ENCODE measurements at regions not wholly inside any gene's neighbourhood (a gene's known extent, or its start where the extent isn't known, plus 50 kb on each side); places are given as distances from the start of the nearest gene placed in this dataset.

- POLR2A ChIA-PET: no interaction called here
- Mint-ChIP-seq H3K27me3 (peaks cover 0 to 26% (median 3%) of the 10 kb centered on the region in 5 donors), H3K36me3 (no peaks in the 10 kb centered on the region), H3K4me1 (peaks cover 0 to 2% (median 0%) of the 10 kb centered on the region in 4 donors), H3K4me3 (no peak overlapping the region), H3K9me3 (peaks cover 0 to 5% (median 0%) of the 10 kb centered on the region in 9 donors), H3K27ac (no peak overlapping the region)
- no peak for ATAC-seq
- DNase-seq: no peak
Observed at GRCh38 chr16:54628796-54629625, 301.7 kb upstream of the IRX5 start.

GRCh38 chr16:54627616-54628015, 303.0 kb upstream of the IRX5 start:
- ATAC-seq: no peak
- H3K27ac Mint-ChIP-seq: no peak overlapping the region

GRCh38 chr16:54623636-54624035, 307.0 kb upstream of the IRX5 start:
- Mint-ChIP-seq H3K27me3 (peaks cover 0 to 23% (median 11%) of the 10 kb centered on the region in 5 donors), H3K9me3 (peaks cover 0 to 4% (median 0%) of the 10 kb centered on the region in 9 donors), H3K36me3 (no peaks in the 10 kb centered on the region), H3K4me3 (no peak overlapping the region), H3K27ac (no peak overlapping the region), H3K4me1 (no peaks in the 10 kb centered on the region)
- no peak for ATAC-seq
- DNase-seq: no peak
- POLR2A ChIA-PET: no interaction called here

More at GRCh38 chr16:54627616-54628015, 303.0 kb upstream of the IRX5 start:
- Mint-ChIP-seq H3K4me1 (peaks cover 0 to 2% (median 0%) of the 10 kb centered on the region in 4 donors), H3K36me3 (no peaks in the 10 kb centered on the region), H3K27me3 (peaks cover 0 to 31% (median 5%) of the 10 kb centered on the region in 5 donors), H3K9me3 (peaks cover 0 to 5% (median 0%) of the 10 kb centered on the region in 9 donors), H3K4me3 (no peak overlapping the region)
- POLR2A ChIA-PET: no interaction called here
- no peak for DNase-seq

- H3K9me3 Mint-ChIP-seq: peaks cover 0 to 3% (median 0%) of the 10 kb centered on the region in 9 donors
- H3K4me3 Mint-ChIP-seq: no peak overlapping the region
- H3K36me3 Mint-ChIP-seq: no peaks in the 10 kb centered on the region
- H3K27ac Mint-ChIP-seq: no peak overlapping the region
- no peak for DNase-seq
- ATAC-seq: no peak
- H3K4me1 Mint-ChIP-seq: no peaks in the 10 kb centered on the region
- peaks cover 1 to 16% (median 8%) of the 10 kb centered on the region in 5 donors for H3K27me3 Mint-ChIP-seq
- POLR2A ChIA-PET: no interaction called here
Observed at GRCh38 chr16:54620197-54620596, 310.5 kb upstream of the IRX5 start.

GRCh38 chr16:54616610-54617009, 314.1 kb upstream of the IRX5 start:
- no peak overlapping the region for H3K4me3 Mint-ChIP-seq
- no peaks in the 10 kb centered on the region for H3K4me1 Mint-ChIP-seq
- H3K36me3 Mint-ChIP-seq: no peaks in the 10 kb centered on the region
- POLR2A ChIA-PET: no interaction called here
- H3K9me3 Mint-ChIP-seq: peaks cover 0 to 5% (median 0%) of the 10 kb centered on the region in 9 donors
- DNase-seq (no peak), ATAC-seq (no peak)
- peaks cover 0 to 5% (median 1%) of the 10 kb centered on the region in 5 donors for H3K27me3 Mint-ChIP-seq
- H3K27ac Mint-ChIP-seq: no peak overlapping the region

- ATAC-seq (no peak), DNase-seq (no peak)
- Mint-ChIP-seq H3K4me3 (no peak overlapping the region), H3K27ac (no peak overlapping the region), H3K9me3 (peaks cover 5 to 49% (median 31%) of the 10 kb centered on the region in 9 donors), H3K36me3 (peaks cover 0 to 14% (median 2%) of the 10 kb centered on the region in 3 donors), H3K27me3 (peaks cover 0 to 16% (median 11%) of the 10 kb centered on the region in 5 donors), H3K4me1 (no peaks in the 10 kb centered on the region)
- POLR2A ChIA-PET: no interaction called here
Observed at GRCh38 chr16:54605536-54606066, 319.0 kb upstream of the IRX3 start.

- Mint-ChIP-seq H3K27ac (no peak overlapping the region), H3K4me3 (no peak overlapping the region), H3K27me3 (peaks cover 0 to 25% (median 12%) of the 10 kb centered on the region in 5 donors), H3K9me3 (peaks cover 7 to 61% (median 34%) of the 10 kb centered on the region in 9 donors), H3K4me1 (no peaks in the 10 kb centered on the region), H3K36me3 (peaks cover 0 to 21% (median 2%) of the 10 kb centered on the region in 3 donors)
- ATAC-seq (no peak), DNase-seq (no peak)
- POLR2A ChIA-PET: no interaction called here
Observed at GRCh38 chr16:54602666-54603065, 316.1 kb upstream of the IRX3 start.

- Mint-ChIP-seq H3K4me3 (no peak overlapping the region), H3K4me1 (no peaks in the 10 kb centered on the region), H3K27ac (no peak overlapping the region), H3K36me3 (peaks cover 0 to 11% (median under 1%) of the 10 kb centered on the region in 3 donors), H3K9me3 (peaks cover 4 to 25% (median 14%) of the 10 kb centered on the region in 9 donors), H3K27me3 (peaks cover 18 to 41% (median 25%) of the 10 kb centered on the region in 5 donors)
- ATAC-seq (no peak), DNase-seq (no peak)
- POLR2A ChIA-PET: no interaction called here
Observed at GRCh38 chr16:54597222-54597621, 310.6 kb upstream of the IRX3 start.

- DNase-seq (no peak), ATAC-seq (no peak)
- peaks cover 4 to 16% (median 12%) of the 10 kb centered on the region in 9 donors for H3K9me3 Mint-ChIP-seq
- no peak overlapping the region for H3K4me3 Mint-ChIP-seq
- POLR2A ChIA-PET: no interaction called here
- no peak overlapping the region for H3K27ac Mint-ChIP-seq
- peaks cover 0 to 7% (median 0%) of the 10 kb centered on the region in 3 donors for H3K36me3 Mint-ChIP-seq
- no peaks in the 10 kb centered on the region for H3K4me1 Mint-ChIP-seq
- H3K27me3 Mint-ChIP-seq: peaks cover 14 to 38% (median 26%) of the 10 kb centered on the region in 5 donors
Observed at GRCh38 chr16:54595621-54596020, 309.0 kb upstream of the IRX3 start.

- no peak for DNase-seq
- H3K4me3 Mint-ChIP-seq: no peak overlapping the region
- H3K36me3 Mint-ChIP-seq: peaks cover 0 to 1% (median 0%) of the 10 kb centered on the region in 3 donors
- H3K27ac Mint-ChIP-seq: peak overlapping the region in 1 of 10 donors; percentile 33
- POLR2A ChIA-PET: no interaction called here
- H3K4me1 Mint-ChIP-seq: no peaks in the 10 kb centered on the region
- peaks cover 13 to 40% (median 26%) of the 10 kb centered on the region in 5 donors for H3K27me3 Mint-ChIP-seq
- peaks cover under 1 to 12% (median 6%) of the 10 kb centered on the region in 9 donors for H3K9me3 Mint-ChIP-seq
- ATAC-seq: no peak
Observed at GRCh38 chr16:54594601-54595391, 308.2 kb upstream of the IRX3 start.

- H3K9me3 Mint-ChIP-seq: peaks cover 0 to 21% (median 0%) of the 10 kb centered on the region in 9 donors
- no peak for ATAC-seq
- no peak overlapping the region for H3K4me3 Mint-ChIP-seq
- H3K36me3 Mint-ChIP-seq: no peaks in the 10 kb centered on the region
- DNase-seq: no peak
- POLR2A ChIA-PET: no interaction called here
- peaks cover 0 to 2% (median 0%) of the 10 kb centered on the region in 4 donors for H3K4me1 Mint-ChIP-seq
- H3K27me3 Mint-ChIP-seq: peaks cover 18 to 54% (median 31%) of the 10 kb centered on the region in 5 donors
- no peak overlapping the region for H3K27ac Mint-ChIP-seq
Observed at GRCh38 chr16:54591816-54592246, 305.2 kb upstream of the IRX3 start.

GRCh38 chr16:54590836-54591235, 304.2 kb upstream of the IRX3 start:
- POLR2A ChIA-PET: no interaction called here

More at GRCh38 chr16:54590836-54591235, 304.2 kb upstream of the IRX3 start:
- Mint-ChIP-seq H3K4me1 (peaks cover 0 to 2% (median 0%) of the 10 kb centered on the region in 4 donors), H3K27ac (no peak overlapping the region), H3K36me3 (no peaks in the 10 kb centered on the region), H3K9me3 (peaks cover 0 to 21% (median 0%) of the 10 kb centered on the region in 9 donors), H3K27me3 (peaks cover 13 to 45% (median 24%) of the 10 kb centered on the region in 5 donors), H3K4me3 (no peak overlapping the region)
- DNase-seq: no peak
- ATAC-seq: no peak
